Activated CD8-positive, alpha-beta memory T cell treated with anti-CD3 and anti-CD28 coated beads for 1 hour (primary cell): ENCODE measurements at regions not wholly inside any gene's neighbourhood (a gene's known extent, or its start where the extent isn't known, plus 50 kb on each side); places are given as distances from the start of the nearest gene placed in this dataset.

Experiments
- DNase-seq, 2 donors: peaks; one replicate each; pipeline ENCODE4 v3.0.0-alpha.2; 2020; ENCODE audit warnings: low read depth in 1 of 2; ENCODE audit errors: extremely low read depth in 1 of 2

- DNase-seq, result no peak
Observed at GRCh38 chr15:85976102-85976501, 103.6 kb upstream of the AGBL1 start.

- no peak for DNase-seq
Observed at GRCh38 chr15:85976986-85977385, 102.7 kb upstream of the AGBL1 start.

GRCh38 chr15:85977586-85977985, 102.1 kb upstream of the AGBL1 start:
- no peak for DNase-seq

GRCh38 chr15:85979929-85980328, 99.7 kb upstream of the AGBL1 start:
- no peak for DNase-seq

GRCh38 chr15:85980946-85981345, 98.7 kb upstream of the AGBL1 start:
- no peak for DNase-seq

GRCh38 chr15:85984241-85984640, 95.4 kb upstream of the AGBL1 start:
- DNase-seq, result no peak

GRCh38 chr15:85986116-85986515, 93.6 kb upstream of the AGBL1 start:
- no peak for DNase-seq

GRCh38 chr15:85986741-85987140, 92.9 kb upstream of the AGBL1 start:
- DNase-seq, result no peak

GRCh38 chr15:85988741-85989140, 90.9 kb upstream of the AGBL1 start:
- no peak for DNase-seq

GRCh38 chr15:85992224-85992623, 87.4 kb upstream of the AGBL1 start:
- DNase-seq, result no peak

GRCh38 chr15:85993116-85993515, 86.6 kb upstream of the AGBL1 start:
- no peak for DNase-seq

- no peak for DNase-seq
Observed at GRCh38 chr15:85997618-85998017, 82.1 kb upstream of the AGBL1 start.

- no peak for DNase-seq
Observed at GRCh38 chr15:85999658-86000057, 80.0 kb upstream of the AGBL1 start.

- DNase-seq, result no peak
Observed at GRCh38 chr15:86001200-86001599, 78.5 kb upstream of the AGBL1 start.

- DNase-seq, result no peak
Observed at GRCh38 chr15:86002444-86002843, 77.2 kb upstream of the AGBL1 start.

- no peak for DNase-seq
Observed at GRCh38 chr15:86004061-86004460, 75.6 kb upstream of the AGBL1 start.

GRCh38 chr15:86006546-86006945, 73.1 kb upstream of the AGBL1 start:
- no peak for DNase-seq

- DNase-seq, result no peak
Observed at GRCh38 chr15:86009727-86010126, 69.9 kb upstream of the AGBL1 start.

- no peak for DNase-seq
Observed at GRCh38 chr15:86010398-86010797, 69.3 kb upstream of the AGBL1 start.

- DNase-seq, result no peak
Observed at GRCh38 chr15:86010891-86011290, 68.8 kb upstream of the AGBL1 start.

GRCh38 chr15:86014016-86014415, 65.7 kb upstream of the AGBL1 start:
- DNase-seq, result no peak

GRCh38 chr15:86016750-86017149, 62.9 kb upstream of the AGBL1 start:
- DNase-seq, result no peak

- no peak for DNase-seq
Observed at GRCh38 chr15:86018679-86019078, 61.0 kb upstream of the AGBL1 start.
